Adrenal gland (tissue), 9 donors: ENCODE measurements at regions not wholly inside any gene's neighbourhood (a gene's known extent, or its start where the extent isn't known, plus 50 kb on each side); places are given as distances from the start of the nearest gene placed in this dataset.

Source experiments
- DNase-seq, 7 donors: peaks; one replicate each; pipeline ENCODE4 v3.0.0-alpha.2; 2019 to 2020
- H3K27ac ChIP-seq, 5 donors: fragments of 200-600 bp; sonication (generic) in 4 of 5; 1 replicate in 3 of 5; 2 replicates in 2 of 5; pipeline versions ENCODE4 v1.5.1 to v1.8.0; 2016 to 2020; ENCODE audit warnings: mild to moderate bottlenecking in 1 of 5
- H3K27me3 ChIP-seq: fragments of 200-600 bp; 2 replicates; pipeline ENCODE4 v1.8.0; 2021
- H3K36me3 ChIP-seq, 2 donors: fragments of 200-600 bp; replicated peaks in 1 of 2; 1 replicate in 1 of 2; 2 replicates in 1 of 2; pipeline versions ENCODE4 v1.5.1 to v1.8.0; 2018 to 2022
- H3K4me1 ChIP-seq, 2 donors: fragments of 200-600 bp; replicated peaks in 1 of 2; 1 replicate in 1 of 2; 2 replicates in 1 of 2; pipeline versions ENCODE4 v1.5.1 to v1.8.0; 2018 to 2021
- H3K4me3 ChIP-seq, 4 donors: fragments of 200-600 bp; sonication (generic) in 3 of 4; one replicate each; pipeline ENCODE4 v1.5.1; 2016 to 2018
- H3K9me3 ChIP-seq, 3 donors: fragments of 200-600 bp; sonication (generic) in 1 of 3; replicated peaks in 1 of 3; 1 replicate in 2 of 3; 2 replicates in 1 of 3; pipeline versions ENCODE4 v1.5.1 to v1.8.0; 2016 to 2021
- CTCF ChIP-seq, 6 experiments: fragments of 450-650 bp in 4 of 6; fragments of 200-600 bp in 2 of 6; sonication (generic) in 1 of 6; IDR thresholded peaks; 1 replicate in 5 of 6; 2 replicates in 1 of 6; pipeline versions ENCODE4 v1.5.1 to v1.8.0; 2016 to 2021; ENCODE audit warnings: antibody characterized with exemption in 6 of 6, mild to moderate bottlenecking in 2 of 6, moderate library complexity in 1 of 6
- POLR2A ChIP-seq, 2 donors: fragments of 450-650 bp; IDR thresholded peaks; one replicate each; pipeline ENCODE4 v1.6.1; 2017; ENCODE audit warnings: antibody characterized with exemption in 2 of 2, mild to moderate bottlenecking in 2 of 2, moderate library complexity in 1 of 2
- WGBS, 4 donors: extraction: QIAGEN DNeasy Blood & Tissue Kit in 2 of 4; methylation state at CpG; one replicate each; pipeline versions ENCODE4 v1.1.5 to v1.1.7; 2013 to 2017; 5-methylcytosine and 5-hydroxymethylcytosine counted together
- intact Hi-C, 2 donors: fragments of 100-400 bp; cut with DNase I; formaldehyde crosslinking; loops; one replicate each; pipeline versions ENCODE4 v1.14.1 to v1.15.0; 2022 to 2023
- donor health status: healthy with polysubstance abuse.
- donor health status: Bipolar disorder and iron deficiency.
- donor health status: DM: yes; HTN: yes; CAD: no.
- donor health status: DM: no; HTN: no; CAD: no.
- donor health status: DM: no; HTN: no; CAD: no.

DNA sequence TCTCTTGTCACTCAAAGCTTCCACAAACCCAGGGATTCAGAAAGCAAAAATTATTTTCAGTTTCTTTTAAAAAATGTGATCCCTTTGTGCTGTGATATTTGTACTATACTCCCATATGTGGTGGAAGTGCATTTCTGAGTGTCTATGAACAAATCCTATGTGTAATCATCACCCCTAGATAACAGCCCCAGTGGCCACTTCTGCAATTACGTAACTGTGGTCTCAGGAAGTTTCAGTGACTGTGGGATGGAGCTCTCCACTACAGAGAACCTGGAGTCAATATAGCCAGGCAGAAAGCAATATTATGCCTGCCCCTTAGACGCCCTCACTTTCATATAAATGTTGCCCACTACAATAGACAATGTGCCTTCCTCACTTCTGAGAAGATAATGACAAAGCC, 1101.7 kb upstream of the GHITM start:
- no peak overlapping the region for H3K4me3 ChIP-seq
- no peaks in the 10 kb centered on the region for H3K4me1 ChIP-seq
- intact Hi-C loops: no loop called here
- H3K27me3 ChIP-seq: no peaks in the 10 kb centered on the region
- no peak for TF ChIP-seq CTCF (IDR thresholded peaks at IDR 0.05)
- no peak for TF ChIP-seq POLR2A (IDR thresholded peaks at IDR 0.05)
- 35 to 56% (median 53%) methylated on average over 2 of the region's 2 CpGs for WGBS, 4 donors
- no peaks in the 10 kb centered on the region for H3K9me3 ChIP-seq
- no peak overlapping the region for H3K27ac ChIP-seq
- DNase-seq: no peak
- H3K36me3 ChIP-seq: no peaks in the 10 kb centered on the region

DNA sequence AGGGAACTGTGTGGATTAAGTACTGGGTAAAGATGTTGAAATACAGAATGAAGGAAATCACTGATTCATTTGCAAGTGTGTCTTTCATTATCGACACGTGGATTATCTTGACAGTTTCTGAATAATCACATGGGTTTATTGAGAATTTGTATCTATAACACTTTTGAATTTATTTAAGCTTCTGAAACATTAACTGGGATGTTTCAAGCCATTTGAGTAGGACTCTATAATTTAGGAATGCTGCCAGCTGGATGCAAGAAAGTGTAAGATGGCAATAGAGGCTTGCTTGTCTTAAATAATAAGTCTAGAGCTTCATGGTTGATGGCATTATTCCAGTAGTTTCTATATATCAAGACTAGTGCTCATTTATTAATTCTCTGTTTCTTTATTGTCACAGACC, 1100.7 kb upstream of the GHITM start:
- no peak for TF ChIP-seq POLR2A (IDR thresholded peaks at IDR 0.05)
- TF ChIP-seq CTCF (IDR thresholded peaks at IDR 0.05): no peak
- Histone ChIP-seq H3K36me3 (no peaks in the 10 kb centered on the region), H3K9me3 (no peaks in the 10 kb centered on the region), H3K27me3 (no peaks in the 10 kb centered on the region), H3K4me3 (no peak overlapping the region), H3K4me1 (no peaks in the 10 kb centered on the region), H3K27ac (no peak overlapping the region)
- intact Hi-C loops: no loop called here
- WGBS, 4 donors: 68 to 81% (median 72%) methylated on average over 2 of the region's 2 CpGs
- no peak for DNase-seq

GRCh38 chr10:83045731-83046130, 1093.6 kb upstream of the GHITM start:
- H3K36me3 ChIP-seq: no peaks in the 10 kb centered on the region
- H3K4me1 ChIP-seq: no peaks in the 10 kb centered on the region
- no peak for TF ChIP-seq POLR2A (IDR thresholded peaks at IDR 0.05)
- TF ChIP-seq CTCF (IDR thresholded peaks at IDR 0.05): no peak
- no peaks in the 10 kb centered on the region for H3K27me3 ChIP-seq
- H3K9me3 ChIP-seq: no peaks in the 10 kb centered on the region
- intact Hi-C loops: no loop called here
- no peak overlapping the region for H3K27ac ChIP-seq
- WGBS, 4 donors: 63 to 90% (median 81%) methylated on average over 4 of the region's 4 CpGs
- no peak for DNase-seq
- no peak overlapping the region for H3K4me3 ChIP-seq

DNA sequence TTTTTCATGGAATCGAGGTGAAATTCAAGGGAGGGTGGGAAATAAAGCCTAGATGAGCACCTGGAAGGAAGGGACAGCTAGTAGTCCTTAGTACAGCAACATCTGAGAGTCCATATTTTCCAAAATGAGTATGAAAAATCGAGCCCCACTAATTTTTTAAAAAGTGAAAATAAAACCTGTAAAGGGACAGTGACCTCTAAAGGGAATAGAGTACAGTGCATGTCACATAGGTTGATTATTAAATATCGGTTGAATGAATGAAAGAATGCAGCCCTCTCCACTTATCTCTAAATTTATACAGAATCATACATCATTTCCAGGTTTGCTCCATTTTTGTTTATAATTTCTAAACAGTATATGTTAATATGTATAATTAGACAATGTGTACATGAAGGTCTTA, 1088.5 kb upstream of the GHITM start:
- no peak for DNase-seq
- intact Hi-C loops: no loop called here
- no peak overlapping the region for H3K4me3 ChIP-seq
- 57 to 66% (median 62%) methylated on average over 3 of the region's 3 CpGs for WGBS, 4 donors
- no peaks in the 10 kb centered on the region for H3K27me3 ChIP-seq
- H3K36me3 ChIP-seq: no peaks in the 10 kb centered on the region
- no peak overlapping the region for H3K27ac ChIP-seq
- TF ChIP-seq CTCF (IDR thresholded peaks at IDR 0.05): no peak
- no peak for TF ChIP-seq POLR2A (IDR thresholded peaks at IDR 0.05)
- no peaks in the 10 kb centered on the region for H3K4me1 ChIP-seq
- H3K9me3 ChIP-seq: no peaks in the 10 kb centered on the region
